ENCODE measurements at regions not wholly inside any gene's neighbourhood (a gene's known extent, or its start where the extent isn't known, plus 50 kb on each side); places are given as distances from the start of the nearest gene placed in this dataset.
"Not testable (repeated sequence)": the region's sequence is repeated elsewhere in the genome, so short reads cannot be mapped to it uniquely, and the experiment has no call there.

DNA sequence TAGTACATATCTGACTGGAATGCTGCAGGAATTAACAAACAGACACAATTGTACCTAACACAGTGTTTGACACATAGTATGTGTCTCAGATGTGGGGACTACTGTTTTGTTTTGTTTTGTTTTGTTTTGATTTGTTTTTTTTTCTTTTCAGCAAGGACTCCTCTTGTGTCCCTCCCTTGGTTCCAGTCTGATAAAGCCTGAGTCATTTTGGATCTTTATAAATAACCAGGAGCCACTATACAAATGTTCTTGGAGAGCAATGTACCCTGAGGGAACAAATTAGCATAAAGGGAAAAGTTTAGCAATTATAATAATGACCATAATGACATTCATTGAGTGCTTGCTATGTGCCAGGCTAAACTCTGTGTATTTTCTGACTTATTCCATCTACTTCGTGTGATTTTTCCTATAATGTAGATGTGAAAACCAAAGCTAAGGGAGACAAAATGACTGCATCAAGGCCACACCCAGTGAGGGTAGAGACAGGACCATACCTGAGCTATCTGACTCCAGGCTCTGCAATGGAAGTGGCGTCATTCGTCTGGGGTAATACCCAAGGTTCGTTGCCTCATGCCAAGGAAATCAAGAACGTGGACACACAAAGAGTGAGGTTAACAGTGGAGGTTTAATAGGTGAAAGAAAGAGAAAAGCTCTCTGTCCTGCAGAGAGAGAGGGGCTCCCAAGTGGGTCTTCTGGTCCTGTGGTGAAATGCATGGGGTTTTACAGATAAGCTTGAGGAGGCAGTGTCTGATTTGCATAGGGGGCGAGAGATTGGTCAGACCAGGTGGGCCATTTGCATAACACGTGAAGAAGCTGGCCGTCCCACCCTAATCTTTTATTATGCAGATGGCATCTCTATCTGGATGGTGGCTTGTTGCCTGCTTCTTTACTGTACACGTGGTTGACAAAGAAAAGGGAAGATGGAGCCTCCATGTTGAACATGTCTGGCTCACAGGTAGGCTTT lies 285.5 kb upstream of the SFSWAP start:
- peaks cover 7% of the 10 kb centered on the region for H3K4me1 ChIP-seq (ENCODE audit: control insufficient read depth, low read depth, low read length)
- no peaks in the 10 kb centered on the region for H3K36me3 ChIP-seq (ENCODE audit: control insufficient read depth, low read depth, low read length)
- H3K27ac ChIP-seq (ENCODE audit: low read length), result no peak overlapping the region
- H3K9me3 ChIP-seq (ENCODE audit: control insufficient read depth, low read depth, low read length), result peaks cover 10% of the 10 kb centered on the region
- H3K27me3 ChIP-seq (ENCODE audit: control insufficient read depth, insufficient read depth, low read length), result no peaks in the 10 kb centered on the region
- no peak overlapping the region for H3K4me3 ChIP-seq (ENCODE audit: low read length)
- H3K9ac ChIP-seq (ENCODE audit: low read length), result no peak overlapping the region

DNA sequence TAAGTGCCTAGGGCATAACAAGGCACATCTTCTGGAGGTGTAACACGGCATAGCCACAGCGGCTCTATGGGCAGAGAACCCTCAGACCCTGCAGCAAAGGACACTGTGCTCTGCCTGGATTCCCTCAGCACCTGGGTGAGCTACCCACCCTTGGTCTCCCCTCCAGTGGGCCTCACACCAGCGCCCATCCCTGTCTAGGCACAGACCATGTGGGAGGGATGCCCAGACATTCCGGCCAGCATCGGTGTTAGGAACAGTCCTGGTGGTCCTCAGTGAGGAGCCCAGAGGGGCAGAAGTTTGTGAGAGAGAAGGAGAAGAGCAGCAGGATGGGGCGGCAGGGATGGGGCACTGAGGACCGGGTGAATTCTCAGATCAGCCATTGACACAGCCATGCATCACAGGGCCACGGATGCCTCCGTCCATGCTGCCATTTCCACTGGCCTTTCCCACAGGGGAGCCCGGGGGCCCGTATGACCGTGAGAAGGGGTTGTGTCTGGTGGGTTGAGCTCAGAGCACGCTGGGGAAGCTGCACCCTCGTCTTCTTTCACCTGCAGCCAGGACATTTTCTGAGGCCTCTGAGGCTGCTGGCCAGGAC lies 282.7 kb upstream of the SFSWAP start:
- Histone ChIP-seq H3K4me3 (ENCODE audit: low read length) (no peak overlapping the region), H3K9ac (ENCODE audit: low read length) (no peak overlapping the region), H3K9me3 (ENCODE audit: control insufficient read depth, low read depth, low read length) (peaks cover 10% of the 10 kb centered on the region), H3K27ac (ENCODE audit: low read length) (no peak overlapping the region), H3K36me3 (ENCODE audit: control insufficient read depth, low read depth, low read length) (no peaks in the 10 kb centered on the region), H3K4me1 (ENCODE audit: control insufficient read depth, low read depth, low read length) (peaks cover 7% of the 10 kb centered on the region), H3K27me3 (ENCODE audit: control insufficient read depth, insufficient read depth, low read length) (no peaks in the 10 kb centered on the region)

DNA sequence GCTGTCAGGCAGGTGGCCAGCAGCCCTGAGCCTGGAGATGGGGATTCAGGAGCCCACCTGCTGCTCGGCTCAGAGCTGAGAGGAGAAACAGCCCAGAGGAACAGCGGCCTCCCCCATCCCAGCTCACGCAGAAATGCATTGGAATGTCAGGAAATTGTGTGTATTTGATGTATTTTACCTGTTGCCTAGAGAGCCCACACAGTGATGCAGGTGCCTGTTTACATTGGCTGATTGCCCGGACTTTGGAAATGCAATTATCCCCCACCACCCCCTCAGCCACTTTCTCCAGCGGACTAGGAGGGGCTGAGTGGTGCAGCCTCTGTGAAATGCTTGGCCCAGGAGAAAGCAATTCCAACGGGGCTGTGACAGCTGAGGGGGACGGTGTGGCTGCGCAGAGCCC lies 281.7 kb upstream of the SFSWAP start:
- H3K4me3 ChIP-seq (ENCODE audit: low read length); H3K4me1 ChIP-seq (ENCODE audit: control insufficient read depth, low read depth, low read length); H3K27ac ChIP-seq (ENCODE audit: low read length); H3K9ac ChIP-seq (ENCODE audit: low read length); H3K27me3 ChIP-seq (ENCODE audit: control insufficient read depth, insufficient read depth, low read length); H3K36me3 ChIP-seq (ENCODE audit: control insufficient read depth, low read depth, low read length); H3K9me3 ChIP-seq (ENCODE audit: control insufficient read depth, low read depth, low read length): not testable (repeated sequence)

DNA sequence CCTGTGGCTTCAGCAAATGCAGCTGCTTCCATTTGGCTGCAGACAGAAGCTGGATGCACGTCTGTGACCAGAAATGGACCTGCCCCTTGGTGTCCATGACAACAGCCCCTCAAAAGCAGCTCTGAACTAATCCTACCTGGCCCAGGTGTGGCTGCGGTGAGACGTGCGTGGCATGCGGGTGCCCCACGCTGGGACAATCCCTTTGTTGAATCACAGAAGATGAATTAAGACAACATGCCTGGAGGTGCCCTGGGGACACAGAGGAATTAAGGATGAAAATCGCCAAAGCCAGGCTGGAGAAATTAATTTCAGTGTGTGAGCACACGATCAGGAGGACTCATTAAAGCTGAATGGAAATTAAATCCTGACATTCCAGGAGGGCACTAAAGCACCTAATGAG lies 281.2 kb upstream of the SFSWAP start:
- not testable (repeated sequence) for H3K4me1 ChIP-seq (ENCODE audit: control insufficient read depth, low read depth, low read length); H3K27me3 ChIP-seq (ENCODE audit: control insufficient read depth, insufficient read depth, low read length); H3K36me3 ChIP-seq (ENCODE audit: control insufficient read depth, low read depth, low read length); H3K9ac ChIP-seq (ENCODE audit: low read length); H3K27ac ChIP-seq (ENCODE audit: low read length); H3K4me3 ChIP-seq (ENCODE audit: low read length); H3K9me3 ChIP-seq (ENCODE audit: control insufficient read depth, low read depth, low read length)

DNA sequence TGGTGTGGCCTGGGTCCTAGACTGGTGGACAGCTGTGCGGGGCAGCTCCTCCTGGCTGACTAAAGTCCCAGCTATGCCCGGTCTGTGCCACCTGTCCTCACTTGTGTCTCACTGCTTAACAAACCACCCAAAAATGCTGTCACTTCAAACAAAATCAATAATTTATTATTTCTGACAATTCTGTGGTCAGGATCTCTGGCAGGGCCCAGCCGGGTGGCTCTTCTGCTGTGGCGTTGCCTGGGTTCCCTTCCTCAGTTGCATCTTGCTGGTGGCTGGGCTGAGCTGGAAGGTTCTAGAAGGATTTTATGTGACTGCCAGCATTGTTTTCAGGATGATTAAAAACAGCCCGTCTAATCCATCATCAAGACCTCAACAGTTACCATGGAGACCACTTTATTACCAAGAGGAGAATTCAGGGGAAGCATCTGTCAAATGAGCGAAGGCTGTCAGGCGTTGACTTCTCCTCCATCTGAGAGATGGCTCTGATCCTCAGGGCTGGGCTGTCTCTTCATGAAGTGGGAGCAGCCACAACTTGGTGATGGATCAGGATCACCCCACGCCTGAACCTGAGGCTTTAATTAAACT lies 280.6 kb upstream of the SFSWAP start:
- H3K9ac ChIP-seq (ENCODE audit: low read length), result no peak overlapping the region
- H3K27me3 ChIP-seq (ENCODE audit: control insufficient read depth, insufficient read depth, low read length), result no peaks in the 10 kb centered on the region
- H3K36me3 ChIP-seq (ENCODE audit: control insufficient read depth, low read depth, low read length), result no peaks in the 10 kb centered on the region
- no peak overlapping the region for H3K4me3 ChIP-seq (ENCODE audit: low read length)
- H3K4me1 ChIP-seq (ENCODE audit: control insufficient read depth, low read depth, low read length), result peaks cover 7% of the 10 kb centered on the region
- H3K27ac ChIP-seq (ENCODE audit: low read length), result no peak overlapping the region
- no peaks in the 10 kb centered on the region for H3K9me3 ChIP-seq (ENCODE audit: control insufficient read depth, low read depth, low read length)

DNA sequence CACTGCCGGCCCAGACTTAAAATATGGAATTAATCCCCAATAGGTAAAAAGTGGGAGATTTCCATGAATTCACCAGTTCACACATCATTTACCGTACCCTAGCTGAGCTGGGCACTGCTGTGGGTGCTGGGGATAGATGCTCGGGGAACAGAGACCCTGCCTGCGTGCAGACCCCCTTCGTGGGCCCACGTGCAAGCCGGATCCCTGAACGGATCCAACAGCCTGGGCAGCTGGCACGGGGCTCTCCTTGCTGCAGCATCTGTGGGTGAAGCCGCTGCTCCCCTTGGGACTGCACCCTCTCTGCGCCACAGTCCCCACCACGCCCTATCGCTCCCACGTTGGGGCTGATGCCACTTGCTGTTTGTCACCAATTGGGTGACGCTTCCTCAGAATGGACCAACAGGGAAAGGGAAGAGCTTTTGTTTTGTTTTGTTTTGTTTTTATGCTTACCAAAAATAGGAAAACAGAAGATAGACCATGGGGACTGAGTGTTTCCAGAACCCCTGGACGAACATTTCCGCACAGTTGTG lies 279.7 kb upstream of the SFSWAP start:
- H3K9ac ChIP-seq (ENCODE audit: low read length); H3K27ac ChIP-seq (ENCODE audit: low read length); H3K4me3 ChIP-seq (ENCODE audit: low read length); H3K36me3 ChIP-seq (ENCODE audit: control insufficient read depth, low read depth, low read length); H3K4me1 ChIP-seq (ENCODE audit: control insufficient read depth, low read depth, low read length); H3K27me3 ChIP-seq (ENCODE audit: control insufficient read depth, insufficient read depth, low read length); H3K9me3 ChIP-seq (ENCODE audit: control insufficient read depth, low read depth, low read length): not testable (repeated sequence)

DNA sequence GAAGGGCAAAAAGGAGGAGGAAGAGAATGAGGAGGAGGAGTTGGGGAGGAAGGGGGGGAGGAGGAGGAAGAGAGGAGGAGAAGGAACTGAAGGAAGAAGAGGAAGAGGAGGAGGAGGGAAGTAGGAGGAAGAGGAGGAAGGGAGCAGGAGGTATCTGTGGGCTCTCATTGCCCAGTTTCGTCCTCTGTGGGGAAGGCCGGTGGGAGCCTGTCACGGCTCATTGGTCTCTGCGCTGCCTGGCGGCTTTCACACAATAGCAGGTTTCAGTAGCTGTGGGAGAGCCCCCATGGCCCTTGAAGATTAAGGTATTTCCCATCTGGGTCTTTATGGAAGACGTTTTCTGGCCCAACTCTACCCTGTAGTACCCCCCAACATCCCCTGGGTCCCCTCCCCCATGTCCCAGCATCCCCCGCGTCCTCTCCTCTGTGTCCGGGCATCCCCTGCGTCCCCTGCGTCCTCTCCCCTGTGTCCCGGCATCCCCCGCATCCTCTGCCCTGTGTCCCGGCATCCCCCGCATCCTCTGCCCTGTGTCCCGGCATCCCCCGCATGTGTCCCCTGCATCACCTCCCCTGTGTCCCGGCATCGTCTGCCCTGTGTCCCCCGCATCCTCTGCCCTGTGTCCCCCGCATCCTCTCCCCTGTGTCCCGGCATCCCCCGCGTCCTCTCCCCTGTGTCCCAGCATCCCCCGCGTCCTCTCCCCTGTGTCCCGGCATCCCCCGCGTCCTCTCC lies 278.2 kb upstream of the SFSWAP start:
- Histone ChIP-seq H3K27ac (ENCODE audit: low read length) (no peak overlapping the region), H3K9me3 (ENCODE audit: control insufficient read depth, low read depth, low read length) (no peaks in the 10 kb centered on the region), H3K4me3 (ENCODE audit: low read length) (no peak overlapping the region), H3K9ac (ENCODE audit: low read length) (no peak overlapping the region), H3K4me1 (ENCODE audit: control insufficient read depth, low read depth, low read length) (no peaks in the 10 kb centered on the region), H3K27me3 (ENCODE audit: control insufficient read depth, insufficient read depth, low read length) (no peaks in the 10 kb centered on the region), H3K36me3 (ENCODE audit: control insufficient read depth, low read depth, low read length) (no peaks in the 10 kb centered on the region)

DNA sequence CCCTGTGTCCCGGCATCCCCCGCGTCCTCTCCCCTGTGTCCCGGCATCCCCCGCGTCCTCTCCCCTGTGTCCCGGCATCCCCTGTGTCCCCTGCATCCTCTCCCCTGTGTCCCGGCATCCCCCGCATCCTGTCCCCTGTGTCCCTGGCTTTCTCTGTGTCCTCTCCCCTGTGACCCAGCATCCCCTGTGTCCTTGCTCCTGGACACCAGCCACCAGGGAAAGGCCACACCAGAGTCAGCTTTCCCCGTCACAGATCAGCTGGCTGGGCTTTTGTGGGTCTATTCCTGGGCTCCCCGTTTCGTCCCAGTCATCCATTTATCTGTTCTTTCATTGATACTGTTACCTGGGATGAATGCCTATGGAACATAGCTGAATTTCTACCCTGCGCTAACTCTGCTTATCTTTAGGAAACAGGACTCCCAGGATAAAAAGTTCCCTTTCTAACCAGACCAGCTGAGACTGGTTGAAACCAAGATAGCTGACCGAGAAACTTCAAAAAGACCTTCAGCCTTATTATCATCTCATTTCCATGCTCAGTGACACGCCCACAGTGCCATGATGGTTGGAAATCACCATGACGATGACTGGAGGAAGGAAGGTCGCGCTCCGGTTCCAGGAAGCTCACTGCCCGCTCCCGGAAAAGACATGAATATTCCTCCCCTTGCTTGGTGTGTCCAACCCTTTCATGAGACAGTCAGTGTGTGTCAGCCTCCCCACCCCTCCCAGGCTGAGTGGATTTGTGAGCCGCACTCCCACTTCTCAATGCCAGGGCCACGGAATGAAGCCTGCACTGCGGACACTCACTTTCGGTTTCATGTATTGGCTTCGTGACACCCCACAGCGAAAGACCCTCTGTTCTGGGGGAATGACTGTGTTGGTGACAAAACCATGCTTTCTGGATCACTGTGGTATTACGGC lies 276.4 kb upstream of the SFSWAP start:
- Histone ChIP-seq H3K36me3 (ENCODE audit: control insufficient read depth, low read depth, low read length) (no peaks in the 10 kb centered on the region), H3K4me3 (ENCODE audit: low read length) (no peak overlapping the region), H3K27me3 (ENCODE audit: control insufficient read depth, insufficient read depth, low read length) (no peaks in the 10 kb centered on the region), H3K27ac (ENCODE audit: low read length) (no peak overlapping the region), H3K4me1 (ENCODE audit: control insufficient read depth, low read depth, low read length) (no peaks in the 10 kb centered on the region), H3K9me3 (ENCODE audit: control insufficient read depth, low read depth, low read length) (no peaks in the 10 kb centered on the region), H3K9ac (ENCODE audit: low read length) (no peak overlapping the region)

DNA sequence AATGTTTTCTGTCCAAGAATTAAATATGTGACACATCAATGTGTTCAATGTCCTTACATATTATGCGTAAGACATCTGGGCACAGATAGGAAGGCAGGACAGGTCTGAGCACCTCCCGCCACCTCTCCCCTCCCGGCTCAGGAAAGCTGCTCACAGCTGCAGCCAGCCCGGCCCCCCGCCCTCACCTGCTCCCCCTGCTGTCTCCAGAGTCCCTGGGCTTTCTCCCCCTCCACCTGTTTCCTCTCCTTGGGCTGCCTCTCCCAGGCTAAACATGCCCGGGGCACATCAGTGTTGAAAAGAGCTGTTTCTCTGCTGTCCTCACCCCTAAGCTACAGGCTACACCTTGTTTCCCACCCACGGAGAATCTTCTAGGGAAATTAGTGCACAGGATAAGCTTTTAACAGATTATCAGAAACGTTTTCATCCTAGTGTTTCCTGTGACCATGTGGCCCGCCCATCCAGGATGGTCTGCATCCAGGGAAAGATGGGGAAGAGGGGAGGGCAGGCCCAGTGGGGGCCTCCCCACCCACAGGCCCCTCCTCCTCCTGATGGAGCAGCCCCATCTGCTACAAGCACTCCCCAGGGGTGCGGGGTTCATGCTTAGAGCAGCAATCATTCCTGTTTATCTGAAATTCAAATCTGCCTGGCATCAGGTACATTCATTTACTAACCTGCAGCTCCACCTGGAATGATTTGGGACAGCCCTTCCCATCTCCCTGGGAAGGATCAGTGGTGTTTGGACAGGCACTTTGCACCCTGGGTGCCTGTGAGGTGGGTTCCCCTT lies 273.8 kb upstream of the SFSWAP start:
- Histone ChIP-seq H3K9me3 (ENCODE audit: control insufficient read depth, low read depth, low read length) (no peaks in the 10 kb centered on the region), H3K27ac (ENCODE audit: low read length) (no peak overlapping the region), H3K27me3 (ENCODE audit: control insufficient read depth, insufficient read depth, low read length) (no peaks in the 10 kb centered on the region), H3K4me3 (ENCODE audit: low read length) (no peak overlapping the region), H3K9ac (ENCODE audit: low read length) (no peak overlapping the region), H3K36me3 (ENCODE audit: control insufficient read depth, low read depth, low read length) (no peaks in the 10 kb centered on the region), H3K4me1 (ENCODE audit: control insufficient read depth, low read depth, low read length) (no peaks in the 10 kb centered on the region)

DNA sequence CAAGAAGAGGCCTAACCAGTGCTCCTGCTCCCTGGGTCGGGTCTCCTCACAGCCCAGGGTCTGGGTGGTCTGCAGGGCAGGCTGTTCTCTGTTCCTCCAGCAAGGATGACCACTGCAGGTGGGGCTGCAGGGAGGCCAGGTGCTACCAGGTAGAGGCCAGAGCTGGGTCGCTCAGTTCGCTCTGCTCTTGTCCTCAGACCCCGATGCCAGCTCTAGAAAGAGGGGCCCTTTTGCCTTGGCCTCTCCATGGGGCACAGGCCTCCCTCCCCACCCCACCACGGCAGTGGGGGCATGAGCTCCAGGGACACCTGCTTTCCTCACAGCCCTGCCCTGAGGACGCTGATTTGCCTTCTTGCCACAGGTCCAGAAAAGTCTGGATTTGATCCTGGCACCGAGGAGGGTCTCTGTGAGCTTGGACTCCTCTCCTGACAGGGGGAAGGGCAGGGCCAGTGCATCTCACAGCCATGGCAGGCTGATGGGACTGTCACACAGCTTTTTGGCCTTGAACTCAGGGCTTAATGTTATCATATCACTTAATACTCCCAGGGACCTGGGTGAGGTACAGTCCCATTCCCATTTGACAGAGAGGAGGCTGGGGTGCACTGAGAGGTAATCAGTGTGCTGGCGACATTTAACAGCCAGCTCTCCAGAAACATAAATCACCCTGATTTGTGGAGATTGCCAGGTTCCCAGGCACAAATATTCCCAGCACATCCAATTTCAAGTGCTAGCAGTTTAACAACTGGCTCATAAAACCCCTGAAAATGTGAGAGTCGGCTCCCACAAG lies 273.0 kb upstream of the SFSWAP start:
- Histone ChIP-seq H3K27ac (ENCODE audit: low read length) (no peak overlapping the region), H3K36me3 (ENCODE audit: control insufficient read depth, low read depth, low read length) (no peaks in the 10 kb centered on the region), H3K4me1 (ENCODE audit: control insufficient read depth, low read depth, low read length) (no peaks in the 10 kb centered on the region), H3K9me3 (ENCODE audit: control insufficient read depth, low read depth, low read length) (no peaks in the 10 kb centered on the region), H3K27me3 (ENCODE audit: control insufficient read depth, insufficient read depth, low read length) (no peaks in the 10 kb centered on the region), H3K4me3 (ENCODE audit: low read length) (no peak overlapping the region), H3K9ac (ENCODE audit: low read length) (no peak overlapping the region)
